ENCODE measurements at regions not wholly inside any gene's neighbourhood (a gene's known extent, or its start where the extent isn't known, plus 50 kb on each side); places are given as distances from the start of the nearest gene placed in this dataset.

DNA sequence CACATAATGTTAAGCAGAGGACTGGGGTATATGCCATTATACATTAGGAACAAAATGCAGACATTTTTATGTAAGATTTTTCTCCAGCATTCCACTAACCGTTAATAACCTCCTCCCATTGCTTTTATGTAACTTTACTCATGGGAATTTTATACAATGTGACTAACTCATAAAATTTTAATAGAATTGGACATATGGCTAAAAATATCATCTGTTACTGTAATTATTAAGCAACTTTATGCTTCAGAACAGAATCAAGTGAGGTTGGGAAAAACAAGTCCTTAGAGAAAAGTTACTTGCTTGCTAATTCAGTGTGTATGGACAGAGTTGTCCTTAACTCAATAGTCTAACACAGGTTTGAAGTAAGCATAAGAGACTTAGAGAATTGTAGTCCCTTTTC lies 54.8 kb upstream of the PCSK1 start:
- Histone ChIP-seq H3K56ac (ENCODE audit: insufficient read length, low read depth, low read length) (no peak overlapping the region), H3K18ac (ENCODE audit: insufficient read length, low read depth, low read length) (no peak overlapping the region)

More for the DNA sequence above, 54.8 kb upstream of the PCSK1 start:
- no peak overlapping the region for H2AK5ac ChIP-seq (ENCODE audit: insufficient read length, low read length)
- H3K36me3 Mint-ChIP-seq (ENCODE audit: insufficient read depth in 1 of 3, low read depth in 3 of 3) = no peaks in the 10 kb centered on the region
- H3K14ac ChIP-seq (ENCODE audit: insufficient read depth, low read length) = no peak overlapping the region
- no peak overlapping the region for H2BK20ac ChIP-seq (ENCODE audit: low read depth, low read length, poor library complexity, severe bottlenecking)
- no peaks in the 10 kb centered on the region for H3K79me1 ChIP-seq (ENCODE audit: insufficient read depth, low read depth, low read length, poor library complexity, severe bottlenecking)
- no peaks in the 10 kb centered on the region for H3K9me3 ChIP-seq (ENCODE audit: control insufficient read depth, low read depth, low read length)
- H3K27ac ChIP-seq (ENCODE audit: insufficient read length, low read depth, low read length) = no peak overlapping the region
- H3K4me1 ChIP-seq (ENCODE audit: insufficient read depth, low read length) = peaks cover 3% of the 10 kb centered on the region; the same call in 1 of the 2 replicates
- TF ChIP-seq, protein P1, sequence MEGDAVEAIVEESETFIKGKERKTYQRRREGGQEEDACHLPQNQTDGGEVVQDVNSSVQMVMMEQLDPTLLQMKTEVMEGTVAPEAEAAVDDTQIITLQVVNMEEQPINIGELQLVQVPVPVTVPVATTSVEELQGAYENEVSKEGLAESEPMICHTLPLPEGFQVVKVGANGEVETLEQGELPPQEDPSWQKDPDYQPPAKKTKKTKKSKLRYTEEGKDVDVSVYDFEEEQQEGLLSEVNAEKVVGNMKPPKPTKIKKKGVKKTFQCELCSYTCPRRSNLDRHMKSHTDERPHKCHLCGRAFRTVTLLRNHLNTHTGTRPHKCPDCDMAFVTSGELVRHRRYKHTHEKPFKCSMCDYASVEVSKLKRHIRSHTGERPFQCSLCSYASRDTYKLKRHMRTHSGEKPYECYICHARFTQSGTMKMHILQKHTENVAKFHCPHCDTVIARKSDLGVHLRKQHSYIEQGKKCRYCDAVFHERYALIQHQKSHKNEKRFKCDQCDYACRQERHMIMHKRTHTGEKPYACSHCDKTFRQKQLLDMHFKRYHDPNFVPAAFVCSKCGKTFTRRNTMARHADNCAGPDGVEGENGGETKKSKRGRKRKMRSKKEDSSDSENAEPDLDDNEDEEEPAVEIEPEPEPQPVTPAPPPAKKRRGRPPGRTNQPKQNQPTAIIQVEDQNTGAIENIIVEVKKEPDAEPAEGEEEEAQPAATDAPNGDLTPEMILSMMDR (conservative IDR thresholded peaks at IDR 0.05) = no peak
- H3K9me3 Mint-ChIP-seq = no peaks in the 10 kb centered on the region
- H3T11ph ChIP-seq (ENCODE audit: low read length) = no peak overlapping the region
- H4K8ac ChIP-seq (replicated peaks; ENCODE audit: insufficient read length, low read depth, low read length) = no peak overlapping the region
- H3K27ac Mint-ChIP-seq = no peak overlapping the region
- WGBS (ENCODE audit: extremely low coverage, insufficient read length, low lambda C conversion rate) = no CpG with 5 or more reads among the region's 1 CpG
- no peaks in the 10 kb centered on the region for H4K20me1 ChIP-seq (ENCODE audit: control insufficient read depth, insufficient read depth, insufficient read length)
- no peak overlapping the region for H2BK5ac ChIP-seq (ENCODE audit: insufficient read length, low read length)
- H4K91ac ChIP-seq (ENCODE audit: insufficient read length, low read depth, low read length) = no peak overlapping the region
- H3K23me2 ChIP-seq (ENCODE audit: insufficient read length, low read depth, low read length, poor library complexity, severe bottlenecking) = no peaks in the 10 kb centered on the region
- H4K5ac ChIP-seq (ENCODE audit: insufficient read length, low read depth, low read length) = no peak overlapping the region
- no peak overlapping the region for H3K23ac ChIP-seq (ENCODE audit: insufficient read length, low read depth, low read length)
- no peak overlapping the region for H3K4ac ChIP-seq (ENCODE audit: low read depth, low read length)
- no peak overlapping the region for H2AFZ ChIP-seq (ENCODE audit: low read length)
- H2BK120ac ChIP-seq (ENCODE audit: low read depth, low read length, poor library complexity, severe bottlenecking) = no peak overlapping the region
- H3K27me3 Mint-ChIP-seq (ENCODE audit: low read depth) = no peaks in the 10 kb centered on the region; the same call in 1 of the 2 replicates
- H3K4me3 Mint-ChIP-seq = no peak overlapping the region
- H3K27me3 ChIP-seq (ENCODE audit: insufficient read depth, low read length) = no peaks in the 10 kb centered on the region
- H2BK15ac ChIP-seq (ENCODE audit: low read depth, low read length) = no peak overlapping the region
- no peaks in the 10 kb centered on the region for H3K79me2 ChIP-seq (ENCODE audit: insufficient read depth, low read length)
- no peak for DNase-seq
- H3K4me1 Mint-ChIP-seq = no peaks in the 10 kb centered on the region
- no peak overlapping the region for H2BK12ac ChIP-seq (ENCODE audit: insufficient read length, low read depth, low read length)
- H3K4me2 ChIP-seq (ENCODE audit: insufficient read depth, insufficient read length, low read length) = no peak overlapping the region
- no peak overlapping the region for H3K9ac ChIP-seq (ENCODE audit: extremely low read depth, insufficient read length, low read length)

All from H9 (cell line).